Neutrophil (primary cell): ENCODE measurements at regions not wholly inside any gene's neighbourhood (a gene's known extent, or its start where the extent isn't known, plus 50 kb on each side); places are given as distances from the start of the nearest gene placed in this dataset.

Experiments used
- H3K27ac ChIP-seq: fragments of 200-600 bp; sonication (generic); 2 replicates; pipeline ENCODE4 v1.5.1; 2016; ENCODE audit warnings: mild to moderate bottlenecking, moderate library complexity
- H3K27me3 ChIP-seq: fragments of 200-600 bp; sonication (generic); 2 replicates; pipeline ENCODE4 v1.6.0; 2016; ENCODE audit warnings: mild to moderate bottlenecking
- H3K36me3 ChIP-seq: fragments of 200-600 bp; sonication (generic); 2 replicates; pipeline ENCODE4 v1.5.1; 2017
- H3K4me1 ChIP-seq, 2 experiments: fragments of 200-600 bp in 1 of 2; sonication (generic) in 1 of 2; 1 replicate in 1 of 2; 2 replicates in 1 of 2; pipeline versions ENCODE4 v1.5.1 to v1.6.1; 2013 to 2016; ENCODE audit warnings: low read depth in 1 of 2, low read length in 1 of 2, mild to moderate bottlenecking in 1 of 2, moderate library complexity in 1 of 2; ENCODE audit not compliant: control insufficient read depth in 1 of 2, insufficient read depth in 1 of 2
- H3K4me3 ChIP-seq, 2 experiments: fragments of 200-600 bp in 1 of 2; sonication (generic) in 1 of 2; 1 replicate in 1 of 2; 2 replicates in 1 of 2; pipeline ENCODE4 v1.5.1; 2013 to 2016; ENCODE audit warnings: low read depth in 1 of 2, low read length in 1 of 2, mild to moderate bottlenecking in 1 of 2, moderate library complexity in 1 of 2
- H3K9me3 ChIP-seq: fragments of 200-600 bp; sonication (generic); 2 replicates; pipeline ENCODE4 v1.5.1; 2016
- TF ChIP-seq, protein P1 (sequence below): fragments of 200-600 bp; sonication (generic); IDR thresholded peaks from 2 replicates; pipeline ENCODE4 v1.5.1; 2016; ENCODE audit warnings: antibody characterized with exemption

DNA sequence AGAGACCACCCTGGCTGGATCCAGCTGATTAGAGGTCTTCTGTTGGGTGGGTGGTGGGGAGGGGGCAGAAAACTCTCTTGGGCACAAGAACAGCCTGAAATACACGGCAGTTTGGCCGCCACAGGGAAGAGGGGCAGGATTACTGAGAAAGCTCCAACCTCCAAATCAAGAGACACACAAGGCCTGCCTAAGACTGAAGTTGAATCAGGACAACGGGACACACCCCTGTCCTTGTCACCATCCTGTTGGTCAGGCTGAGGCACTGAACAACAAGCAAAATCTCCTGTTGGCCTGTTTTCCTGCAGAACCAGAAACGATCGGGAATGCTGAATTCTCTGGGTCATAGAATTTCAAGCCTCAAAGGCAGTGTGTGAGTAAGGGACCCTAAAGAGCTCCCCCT, 247.8 kb downstream of the FAM43A start:
- Histone ChIP-seq H3K36me3 (no peaks in the 10 kb centered on the region), H3K27me3 (no peaks in the 10 kb centered on the region), H3K4me1 (peaks cover 0 to 8% of the 10 kb centered on the region in 2 experiments), H3K4me3 (no peak overlapping the region), H3K9me3 (no peaks in the 10 kb centered on the region), H3K27ac (no peak overlapping the region)
- TF ChIP-seq, protein P1, sequence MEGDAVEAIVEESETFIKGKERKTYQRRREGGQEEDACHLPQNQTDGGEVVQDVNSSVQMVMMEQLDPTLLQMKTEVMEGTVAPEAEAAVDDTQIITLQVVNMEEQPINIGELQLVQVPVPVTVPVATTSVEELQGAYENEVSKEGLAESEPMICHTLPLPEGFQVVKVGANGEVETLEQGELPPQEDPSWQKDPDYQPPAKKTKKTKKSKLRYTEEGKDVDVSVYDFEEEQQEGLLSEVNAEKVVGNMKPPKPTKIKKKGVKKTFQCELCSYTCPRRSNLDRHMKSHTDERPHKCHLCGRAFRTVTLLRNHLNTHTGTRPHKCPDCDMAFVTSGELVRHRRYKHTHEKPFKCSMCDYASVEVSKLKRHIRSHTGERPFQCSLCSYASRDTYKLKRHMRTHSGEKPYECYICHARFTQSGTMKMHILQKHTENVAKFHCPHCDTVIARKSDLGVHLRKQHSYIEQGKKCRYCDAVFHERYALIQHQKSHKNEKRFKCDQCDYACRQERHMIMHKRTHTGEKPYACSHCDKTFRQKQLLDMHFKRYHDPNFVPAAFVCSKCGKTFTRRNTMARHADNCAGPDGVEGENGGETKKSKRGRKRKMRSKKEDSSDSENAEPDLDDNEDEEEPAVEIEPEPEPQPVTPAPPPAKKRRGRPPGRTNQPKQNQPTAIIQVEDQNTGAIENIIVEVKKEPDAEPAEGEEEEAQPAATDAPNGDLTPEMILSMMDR = no peak

DNA sequence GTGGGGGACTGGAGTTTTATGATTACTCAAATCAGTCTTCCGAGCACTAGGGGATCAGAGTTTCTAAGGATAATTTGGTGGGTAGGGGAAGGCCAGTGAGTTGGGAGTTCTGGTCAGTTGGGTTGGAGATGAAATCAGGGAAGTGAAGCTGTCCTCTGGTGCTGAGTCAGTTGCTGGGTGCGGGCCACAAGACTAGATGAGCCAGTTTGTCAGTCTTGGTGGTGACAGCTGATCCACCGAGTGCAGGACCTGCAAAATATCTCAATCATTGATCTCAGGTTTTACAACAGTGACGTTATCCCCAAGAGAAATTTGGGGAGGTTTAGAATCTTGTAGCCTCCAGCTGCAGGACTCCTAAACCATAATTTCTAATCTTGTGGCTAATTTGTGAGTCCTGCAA, 249.4 kb downstream of the FAM43A start:
- TF ChIP-seq, protein P1 = no peak
- Histone ChIP-seq H3K27ac (no peak overlapping the region), H3K4me3 (no peak overlapping the region), H3K27me3 (no peaks in the 10 kb centered on the region), H3K4me1 (peaks cover 0 to 8% of the 10 kb centered on the region in 2 experiments), H3K36me3 (no peaks in the 10 kb centered on the region), H3K9me3 (no peaks in the 10 kb centered on the region)

DNA sequence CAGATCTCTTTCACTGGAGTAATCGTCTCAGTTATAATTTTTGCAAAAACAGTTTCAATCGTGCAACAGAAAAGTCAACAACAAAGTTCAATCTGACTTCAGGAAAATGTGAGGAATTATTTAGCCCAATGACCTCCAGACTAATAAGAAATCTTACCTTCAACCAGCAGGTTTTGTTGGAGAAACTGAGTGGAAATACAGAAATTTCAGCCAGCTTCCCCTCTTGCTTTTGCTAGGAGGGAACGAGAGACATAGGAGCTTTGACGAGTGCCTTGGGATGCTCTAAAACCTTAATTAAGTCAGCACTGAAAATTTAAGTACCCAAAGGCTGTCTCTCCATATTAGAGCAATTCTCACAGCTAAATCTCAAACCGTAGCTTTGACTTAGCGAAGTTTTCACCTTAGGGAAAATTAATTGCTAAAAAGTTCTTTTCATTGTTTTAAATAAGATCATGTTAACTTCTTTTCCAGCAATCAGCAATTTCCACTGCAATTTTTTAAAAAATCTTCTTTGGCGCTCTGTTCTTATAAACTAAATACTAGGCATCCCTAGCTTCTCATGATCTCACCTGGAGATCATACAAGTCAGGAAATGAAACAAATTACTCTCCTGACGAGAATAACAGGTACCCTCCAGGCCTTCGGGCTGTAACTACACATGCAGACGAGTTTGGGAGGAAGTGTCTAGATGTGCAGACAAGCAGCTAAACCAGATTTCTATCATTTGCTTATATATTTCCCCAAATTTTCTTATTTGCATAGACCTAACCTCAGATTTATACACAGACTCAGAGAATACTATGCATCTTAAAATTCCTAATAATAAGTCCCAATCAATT, 250.2 kb downstream of the FAM43A start:
- Histone ChIP-seq H3K36me3 (no peaks in the 10 kb centered on the region), H3K27ac (no peak overlapping the region), H3K4me1 (peaks cover 0 to under 1% of the 10 kb centered on the region in 2 experiments), H3K27me3 (no peaks in the 10 kb centered on the region), H3K4me3 (no peak overlapping the region), H3K9me3 (no peaks in the 10 kb centered on the region)
- TF ChIP-seq, protein P1 = no peak

DNA sequence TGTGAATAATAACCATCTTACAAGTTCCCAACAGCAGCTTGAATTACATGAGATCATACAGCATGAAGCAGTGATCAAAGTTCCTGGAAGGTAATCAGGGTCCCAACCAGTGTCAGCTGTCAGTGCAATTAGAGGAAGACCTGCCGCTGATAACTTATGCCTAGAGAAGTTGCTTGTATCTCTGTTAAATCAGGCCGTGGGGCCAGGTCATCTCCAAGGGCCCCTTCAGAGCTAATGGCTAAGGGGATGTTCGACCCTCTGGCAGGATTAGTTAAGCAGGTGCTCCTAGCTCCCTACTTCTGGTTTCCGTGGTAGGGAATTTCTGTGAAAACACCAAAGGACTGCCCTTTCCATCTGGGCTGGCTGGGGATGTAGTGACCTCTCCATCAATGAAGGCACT, 251.0 kb downstream of the FAM43A start:
- H3K4me1 ChIP-seq = no peaks in the 10 kb centered on the region
- TF ChIP-seq, protein P1 = no peak
- H3K27ac ChIP-seq = no peak overlapping the region
- H3K27me3 ChIP-seq = no peaks in the 10 kb centered on the region
- H3K36me3 ChIP-seq = no peaks in the 10 kb centered on the region
- no peaks in the 10 kb centered on the region for H3K9me3 ChIP-seq
- H3K4me3 ChIP-seq = no peak overlapping the region

DNA sequence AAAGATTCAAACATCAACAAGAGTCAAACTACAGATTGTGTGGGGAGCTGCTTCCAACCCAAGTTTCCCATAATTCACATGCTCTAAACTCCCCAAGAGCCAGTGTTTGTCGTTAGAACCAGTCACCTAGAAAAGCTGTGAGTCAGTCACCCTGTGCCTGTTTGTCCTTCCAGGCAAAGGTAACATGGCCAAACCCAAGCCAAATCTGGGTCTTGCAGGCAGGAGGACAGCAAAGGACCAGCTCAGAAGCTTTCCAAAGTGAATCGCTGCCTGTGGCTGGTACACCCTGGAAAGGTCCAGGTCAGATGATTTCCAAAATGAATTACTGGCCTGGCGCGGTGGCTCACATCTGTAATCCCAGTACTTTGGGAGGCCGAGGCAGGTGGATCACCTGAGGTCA, 251.5 kb downstream of the FAM43A start:
- no peaks in the 10 kb centered on the region for H3K9me3 ChIP-seq
- no peak overlapping the region for H3K4me3 ChIP-seq
- no peak overlapping the region for H3K27ac ChIP-seq
- TF ChIP-seq, protein P1 = no peak
- no peaks in the 10 kb centered on the region for H3K4me1 ChIP-seq
- H3K36me3 ChIP-seq = no peaks in the 10 kb centered on the region
- H3K27me3 ChIP-seq = no peaks in the 10 kb centered on the region
